Natural killer cell (primary cell): ENCODE measurements at regions not wholly inside any gene's neighbourhood (a gene's known extent, or its start where the extent isn't known, plus 50 kb on each side); places are given as distances from the start of the nearest gene placed in this dataset.

ENCODE experiments used
- ATAC-seq, 3 donors: fragments of 150-1000 bp in 2 of 3; fragments of 200-7000 bp in 1 of 3; cut with Tn5 transposase; 1 replicate in 1 of 3; 2 replicates in 2 of 3; pipeline ENCODE4 v1.10.0; 2021; ENCODE audit warnings: mild to moderate bottlenecking in 2 of 3, moderate library complexity in 2 of 3
- DNase-seq, 2 donors: peaks; one replicate each; pipeline versions ENCODE4 v3.0.0 to v3.0.0-alpha.2; 2013 to 2021; ENCODE audit warnings: mixed read lengths in 1 of 2
- H3K27ac ChIP-seq: one replicate; pipeline ENCODE4 v1.5.1; 2013; ENCODE audit warnings: mild to moderate bottlenecking, low read length
- H3K27me3 ChIP-seq: one replicate; pipeline ENCODE4 v1.6.1; 2013; ENCODE audit warnings: low read length; ENCODE audit not compliant: control insufficient read depth, insufficient read depth
- H3K36me3 ChIP-seq: one replicate; pipeline ENCODE4 v1.6.1; 2013; ENCODE audit warnings: low read length; ENCODE audit not compliant: control insufficient read depth, insufficient read depth
- H3K4me1 ChIP-seq: one replicate; pipeline ENCODE4 v1.6.1; 2013; ENCODE audit warnings: low read length; ENCODE audit not compliant: control insufficient read depth, insufficient read depth
- H3K4me3 ChIP-seq: one replicate; pipeline ENCODE4 v1.5.1; 2013; ENCODE audit warnings: low read length
- H3K9me3 ChIP-seq: one replicate; pipeline ENCODE4 v1.6.1; 2013; ENCODE audit warnings: low read length; ENCODE audit not compliant: control insufficient read depth, insufficient read depth
- H3K27ac Mint-ChIP-seq, 2 donors: one replicate each; pipeline ENCODE4 v1.8.0; 2022; ENCODE audit warnings: mild to moderate bottlenecking in 2 of 2, mixed read lengths in 2 of 2, moderate library complexity in 1 of 2
- H3K27me3 Mint-ChIP-seq, 2 donors: one replicate each; pipeline ENCODE4 v1.8.0; 2022; ENCODE audit warnings: low read depth in 2 of 2, mixed read lengths in 2 of 2
- H3K36me3 Mint-ChIP-seq: one replicate; pipeline ENCODE4 v1.8.0; 2022; ENCODE audit warnings: mixed read lengths
- H3K4me1 Mint-ChIP-seq, 2 donors: one replicate each; pipeline ENCODE4 v1.8.0; 2022; ENCODE audit warnings: mixed read lengths in 2 of 2
- H3K4me3 Mint-ChIP-seq: one replicate; pipeline ENCODE4 v1.8.0; 2022; ENCODE audit warnings: mild to moderate bottlenecking, moderate library complexity, mixed read lengths
- H3K9me3 Mint-ChIP-seq, 2 donors: one replicate each; pipeline ENCODE4 v1.8.0; 2022; ENCODE audit warnings: mixed read lengths in 2 of 2
- CTCF ChIP-seq: fragments of 200-600 bp; IDR thresholded peaks from one replicate; pipeline ENCODE4 v1.8.0; 2022; ENCODE audit warnings: antibody characterized with exemption
- WGBS: methylation state at CpG from one replicate; pipeline ENCODE4 v1.1.7; 2013; ENCODE audit warnings: missing lambda C conversion rate; ENCODE audit not compliant: insufficient coverage; 5-methylcytosine and 5-hydroxymethylcytosine counted together
- intact Hi-C: fragments of 100-400 bp; cut with micrococcal nuclease; formaldehyde crosslinking; loops from one replicate; pipeline ENCODE4 v1.14.2; 2022

GRCh38 chr13:79241697-79242096, 164.4 kb downstream of the RBM26 start:
- H3K36me3 Mint-ChIP-seq: no peaks in the 10 kb centered on the region
- no peaks in the 10 kb centered on the region for H3K4me1 Mint-ChIP-seq
- DNase-seq: no peak
- peaks cover 2 to 8% of the 10 kb centered on the region in 2 donors for H3K27me3 Mint-ChIP-seq
- no peak overlapping the region for H3K27ac Mint-ChIP-seq
- WGBS: 75% methylated on average over 3 of the region's 4 CpGs
- Histone ChIP-seq H3K9me3 (no peaks in the 10 kb centered on the region), H3K27ac (no peak overlapping the region), H3K27me3 (no peaks in the 10 kb centered on the region), H3K4me3 (no peak overlapping the region), H3K4me1 (no peaks in the 10 kb centered on the region), H3K36me3 (no peaks in the 10 kb centered on the region)
- intact Hi-C loops: no loop called here
- no peak for TF ChIP-seq CTCF
- no peaks in the 10 kb centered on the region for H3K9me3 Mint-ChIP-seq
- no peak for ATAC-seq
- H3K4me3 Mint-ChIP-seq: no peak overlapping the region

- Histone ChIP-seq H3K27ac (no peak overlapping the region), H3K36me3 (no peaks in the 10 kb centered on the region), H3K27me3 (no peaks in the 10 kb centered on the region), H3K9me3 (no peaks in the 10 kb centered on the region), H3K4me3 (no peak overlapping the region), H3K4me1 (no peaks in the 10 kb centered on the region)
- WGBS: 92% methylated on average over 2 of the region's 4 CpGs
- TF ChIP-seq CTCF: no peak
- no peak for ATAC-seq
- intact Hi-C loops: no loop called here
- Mint-ChIP-seq H3K27ac (no peak overlapping the region), H3K36me3 (no peaks in the 10 kb centered on the region), H3K27me3 (peaks cover 6 to 8% of the 10 kb centered on the region in 2 donors), H3K9me3 (peaks cover 0 to 4% of the 10 kb centered on the region in 2 donors), H3K4me3 (no peak overlapping the region), H3K4me1 (no peaks in the 10 kb centered on the region)
- DNase-seq: no peak
Observed at GRCh38 chr13:79237981-79238380, 168.1 kb downstream of the RBM26 start.

- no peak for TF ChIP-seq CTCF
- ATAC-seq (no peak), DNase-seq (no peak)
- Histone ChIP-seq H3K4me3 (no peak overlapping the region), H3K27me3 (no peaks in the 10 kb centered on the region), H3K27ac (no peak overlapping the region), H3K9me3 (no peaks in the 10 kb centered on the region), H3K36me3 (no peaks in the 10 kb centered on the region), H3K4me1 (no peaks in the 10 kb centered on the region)
- 89% methylated on average over 2 of the region's 2 CpGs for WGBS
- intact Hi-C loops: no loop called here
- Mint-ChIP-seq H3K4me3 (no peak overlapping the region), H3K27me3 (peaks cover 0 to 4% of the 10 kb centered on the region in 2 donors), H3K4me1 (no peaks in the 10 kb centered on the region), H3K27ac (no peak overlapping the region), H3K36me3 (no peaks in the 10 kb centered on the region), H3K9me3 (peaks cover 0 to 4% of the 10 kb centered on the region in 2 donors)
Observed at GRCh38 chr13:79231887-79232286, 174.2 kb downstream of the RBM26 start.

- no peaks in the 10 kb centered on the region for H3K9me3 Mint-ChIP-seq
- H3K27me3 Mint-ChIP-seq: peaks cover under 1 to 6% of the 10 kb centered on the region in 2 donors
- no peak overlapping the region for H3K4me3 ChIP-seq
- no peaks in the 10 kb centered on the region for H3K4me1 Mint-ChIP-seq
- ATAC-seq: no peak
- WGBS: 94% methylated on average over 2 of the region's 4 CpGs
- no peaks in the 10 kb centered on the region for H3K9me3 ChIP-seq
- no peaks in the 10 kb centered on the region for H3K36me3 Mint-ChIP-seq
- no peak overlapping the region for H3K27ac ChIP-seq
- H3K4me3 Mint-ChIP-seq: no peak overlapping the region
- H3K27me3 ChIP-seq: no peaks in the 10 kb centered on the region
- no peak overlapping the region for H3K27ac Mint-ChIP-seq
- no peaks in the 10 kb centered on the region for H3K36me3 ChIP-seq
- no peak for TF ChIP-seq CTCF
- intact Hi-C loops: no loop called here
- DNase-seq: no peak
- H3K4me1 ChIP-seq: no peaks in the 10 kb centered on the region
Observed at GRCh38 chr13:79229761-79230160, 176.3 kb downstream of the RBM26 start.
